Nephron progenitor cell (in vitro differentiated cells): ENCODE measurements at regions not wholly inside any gene's neighbourhood (a gene's known extent, or its start where the extent isn't known, plus 50 kb on each side); places are given as distances from the start of the nearest gene placed in this dataset.

Source experiments
- DNase-seq: peaks from one replicate; pipeline ENCODE4 v3.0.0; 2021
- H3K27ac Mint-ChIP-seq: 2 replicates; pipeline ENCODE4 v1.8.0; 2021; ENCODE audit warnings: mild to moderate bottlenecking, moderate library complexity, mixed read lengths
- H3K27me3 Mint-ChIP-seq: 2 replicates; pipeline ENCODE4 v1.8.0; 2021; ENCODE audit warnings: mild to moderate bottlenecking, low read depth, mixed read lengths; ENCODE audit not compliant: poor library complexity
- H3K36me3 Mint-ChIP-seq: 2 replicates; pipeline ENCODE4 v1.8.0; 2021; ENCODE audit warnings: low read depth, mixed read lengths
- H3K4me1 Mint-ChIP-seq: 2 replicates; pipeline ENCODE4 v1.8.0; 2021; ENCODE audit warnings: mixed read lengths
- H3K4me3 Mint-ChIP-seq: 2 replicates; pipeline ENCODE4 v1.8.0; 2021; ENCODE audit warnings: mild to moderate bottlenecking, moderate library complexity, mixed read lengths
- H3K9me3 Mint-ChIP-seq: 2 replicates; pipeline ENCODE4 v1.8.0; 2021; ENCODE audit warnings: mild to moderate bottlenecking, moderate library complexity, mixed read lengths
- TF ChIP-seq, protein P1 (sequence below): fragments of 200-600 bp; sonication (generic); IDR thresholded peaks from 2 replicates; pipeline ENCODE4 v1.5.0; 2021; ENCODE audit warnings: antibody characterized with exemption

DNA sequence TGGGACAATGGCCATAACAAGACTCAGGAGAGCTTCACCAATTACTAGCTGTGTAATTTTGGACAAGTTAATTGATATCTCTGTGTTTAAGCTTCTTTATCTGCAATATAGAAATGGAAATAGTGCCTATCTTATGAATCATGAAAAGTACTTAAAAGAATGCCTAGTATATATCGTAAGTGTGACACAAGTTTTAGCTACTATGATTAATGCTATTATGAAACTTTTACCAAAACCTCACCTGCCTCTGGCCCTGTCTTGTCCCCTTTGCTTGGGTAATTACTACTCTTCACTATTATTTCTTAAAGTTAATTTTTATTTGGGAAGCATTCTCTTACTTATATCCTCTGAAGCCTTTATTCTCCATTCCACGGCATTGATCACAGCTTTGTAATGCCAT lies 75.0 kb upstream of the NETO1 start:
- Mint-ChIP-seq H3K27ac (no peak overlapping the region), H3K4me3 (no peak overlapping the region), H3K27me3 (peaks cover 5% of the 10 kb centered on the region), H3K36me3 (no peaks in the 10 kb centered on the region), H3K4me1 (peaks cover 5% of the 10 kb centered on the region), H3K9me3 (no peaks in the 10 kb centered on the region)
- DNase-seq: no peak
- TF ChIP-seq, protein P1, sequence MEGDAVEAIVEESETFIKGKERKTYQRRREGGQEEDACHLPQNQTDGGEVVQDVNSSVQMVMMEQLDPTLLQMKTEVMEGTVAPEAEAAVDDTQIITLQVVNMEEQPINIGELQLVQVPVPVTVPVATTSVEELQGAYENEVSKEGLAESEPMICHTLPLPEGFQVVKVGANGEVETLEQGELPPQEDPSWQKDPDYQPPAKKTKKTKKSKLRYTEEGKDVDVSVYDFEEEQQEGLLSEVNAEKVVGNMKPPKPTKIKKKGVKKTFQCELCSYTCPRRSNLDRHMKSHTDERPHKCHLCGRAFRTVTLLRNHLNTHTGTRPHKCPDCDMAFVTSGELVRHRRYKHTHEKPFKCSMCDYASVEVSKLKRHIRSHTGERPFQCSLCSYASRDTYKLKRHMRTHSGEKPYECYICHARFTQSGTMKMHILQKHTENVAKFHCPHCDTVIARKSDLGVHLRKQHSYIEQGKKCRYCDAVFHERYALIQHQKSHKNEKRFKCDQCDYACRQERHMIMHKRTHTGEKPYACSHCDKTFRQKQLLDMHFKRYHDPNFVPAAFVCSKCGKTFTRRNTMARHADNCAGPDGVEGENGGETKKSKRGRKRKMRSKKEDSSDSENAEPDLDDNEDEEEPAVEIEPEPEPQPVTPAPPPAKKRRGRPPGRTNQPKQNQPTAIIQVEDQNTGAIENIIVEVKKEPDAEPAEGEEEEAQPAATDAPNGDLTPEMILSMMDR: no peak

DNA sequence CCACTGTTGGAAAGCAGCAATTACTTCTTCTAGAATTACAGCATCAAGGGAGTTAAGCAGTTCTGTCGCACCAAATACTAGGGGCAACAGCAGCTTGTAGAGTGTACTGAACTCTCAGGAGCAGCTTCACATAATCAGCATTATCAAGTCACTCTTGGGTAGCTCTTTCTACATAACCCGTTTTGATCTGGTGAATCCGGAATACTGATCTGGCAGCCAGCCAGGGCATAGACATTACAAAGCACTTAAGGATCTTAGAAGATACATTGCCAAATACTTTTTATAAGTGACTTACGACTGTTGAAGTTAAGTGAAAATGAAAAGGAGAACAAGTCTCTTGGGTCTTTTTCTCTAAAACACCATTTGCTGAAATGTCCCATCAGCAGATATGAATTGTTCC lies 73.2 kb upstream of the NETO1 start:
- Mint-ChIP-seq H3K27ac (no peak overlapping the region), H3K9me3 (no peaks in the 10 kb centered on the region), H3K36me3 (no peaks in the 10 kb centered on the region), H3K4me3 (no peak overlapping the region), H3K4me1 (peaks cover 5% of the 10 kb centered on the region), H3K27me3 (peaks cover 5% of the 10 kb centered on the region)
- TF ChIP-seq, protein P1: no peak
- no peak for DNase-seq

DNA sequence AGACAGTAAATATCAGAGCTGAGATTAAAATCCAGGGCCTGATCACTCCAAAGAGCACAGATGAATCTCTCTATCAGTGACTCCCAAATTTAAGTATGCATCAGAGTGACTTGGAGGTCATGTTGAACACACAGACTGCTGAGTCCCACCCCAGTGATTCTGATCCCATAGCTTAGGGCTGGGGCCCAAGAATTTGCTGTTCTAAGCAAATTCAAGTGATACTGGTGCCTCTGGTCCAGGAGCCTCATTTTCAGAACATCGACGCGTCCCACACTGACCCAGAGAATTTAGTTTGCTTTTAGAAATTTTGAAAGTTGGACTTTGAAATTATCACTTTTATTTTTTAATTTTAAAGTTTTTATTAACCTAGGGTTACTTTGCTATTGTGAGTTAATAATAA lies 72.7 kb upstream of the NETO1 start:
- peaks cover 9% of the 10 kb centered on the region for H3K4me1 Mint-ChIP-seq
- no peaks in the 10 kb centered on the region for H3K36me3 Mint-ChIP-seq
- H3K9me3 Mint-ChIP-seq: no peaks in the 10 kb centered on the region
- peaks cover 5% of the 10 kb centered on the region for H3K27me3 Mint-ChIP-seq
- H3K4me3 Mint-ChIP-seq: no peak overlapping the region
- TF ChIP-seq, protein P1: no peak
- no peak overlapping the region for H3K27ac Mint-ChIP-seq
- no peak for DNase-seq

DNA sequence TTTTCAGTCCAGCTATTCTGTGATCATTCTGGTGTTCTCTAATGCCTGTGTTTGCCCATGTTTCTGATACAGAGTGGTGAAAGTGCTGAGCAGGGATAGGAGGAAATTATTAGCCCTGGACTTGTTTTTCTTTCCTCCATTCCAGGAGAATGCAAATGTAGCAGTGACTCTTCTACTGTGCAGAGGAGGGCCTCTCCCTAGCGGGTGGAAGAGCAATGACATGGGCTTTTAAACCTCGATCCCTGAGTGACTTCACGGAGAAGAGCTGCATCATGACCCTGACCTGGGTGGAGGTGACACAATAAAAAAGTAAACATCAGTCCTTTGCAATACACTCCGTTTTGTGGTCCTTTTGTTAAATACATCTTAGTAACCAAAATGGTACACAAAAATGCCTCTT lies 68.0 kb upstream of the NETO1 start:
- Mint-ChIP-seq H3K4me1 (peaks cover 7% of the 10 kb centered on the region), H3K27ac (no peak overlapping the region), H3K27me3 (peaks cover 5% of the 10 kb centered on the region), H3K4me3 (no peak overlapping the region), H3K36me3 (no peaks in the 10 kb centered on the region), H3K9me3 (no peaks in the 10 kb centered on the region)
- DNase-seq: no peak
- TF ChIP-seq, protein P1: no peak

DNA sequence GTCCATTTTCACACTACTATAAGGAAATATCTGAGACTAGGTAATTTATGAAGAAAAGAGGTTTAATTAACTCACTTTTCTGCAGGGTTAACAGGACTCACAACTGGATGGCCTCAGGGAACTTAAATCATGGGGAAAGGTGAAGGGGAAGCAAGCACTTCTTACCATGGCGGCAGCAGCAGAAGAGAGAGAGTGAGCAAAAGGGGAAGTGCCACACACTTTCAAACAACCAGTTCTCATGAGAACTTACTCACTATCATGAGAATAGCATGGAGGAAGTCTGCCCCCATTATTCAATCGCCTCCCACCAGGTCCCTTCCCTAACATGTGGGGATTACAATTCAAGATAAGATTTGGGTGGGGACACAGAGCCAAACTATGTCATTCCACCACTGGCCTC lies 55.1 kb upstream of the NETO1 start:
- H3K9me3 Mint-ChIP-seq: peaks cover 20% of the 10 kb centered on the region
- no peak overlapping the region for H3K4me3 Mint-ChIP-seq
- H3K4me1 Mint-ChIP-seq: peaks cover 7% of the 10 kb centered on the region
- no peak for DNase-seq
- TF ChIP-seq, protein P1: no peak
- H3K27me3 Mint-ChIP-seq: peaks cover 10% of the 10 kb centered on the region
- H3K36me3 Mint-ChIP-seq: peaks cover 6% of the 10 kb centered on the region
- H3K27ac Mint-ChIP-seq: no peak overlapping the region
